SK-N-SH (cell line): ENCODE measurements at regions not wholly inside any gene's neighbourhood (a gene's known extent, or its start where the extent isn't known, plus 50 kb on each side); places are given as distances from the start of the nearest gene placed in this dataset.

Experiments
- CTCF ChIA-PET: fragments of 300-600, 350-600 bp; formaldehyde crosslinking; extraction: SDS; loops from one replicate; lab custom pipeline; 2021; lab: Yijun Ruan, JAX
- POLR2A ChIA-PET: fragments of 350-600 bp; sonication (Branson Sonifier 250); formaldehyde crosslinking; extraction: SDS; loops from one replicate; lab custom pipeline; 2020; ENCODE audit warnings: antibody characterized with exemption, inconsistent platforms; lab: Yijun Ruan, JAX
- DNase-seq: peaks from one replicate; pipeline ENCODE4 v3.0.0; 2012
- H2AFZ ChIP-seq: fragments of 200-600 bp; sonication (generic); 2 replicates; pipeline ENCODE4 v1.8.1; 2016; ENCODE audit warnings: antibody characterized with exemption, mild to moderate bottlenecking, low read depth
- H3F3A ChIP-seq: fragments of 200-600 bp; sonication (generic); replicated peaks from 2 replicates; pipeline ENCODE3; 2016; ENCODE audit warnings: antibody characterized with exemption, mild to moderate bottlenecking; ENCODE audit not compliant: insufficient read depth
- H3K27ac ChIP-seq, 2 experiments: fragments of 200-500 bp in 1 of 2; fragments of 200-600 bp in 1 of 2; sonication (Bioruptor generic) in 1 of 2; sonication (generic), shearing (Covaris generic) in 1 of 2; 2 replicates each; pipeline versions ENCODE4 v1.5.1 to v1.6.1; 2014 to 2016; ENCODE audit warnings: low read depth in 2 of 2, inconsistent platforms in 1 of 2, low read length in 1 of 2, mild to moderate bottlenecking in 1 of 2, mixed read lengths in 1 of 2
- H3K27me3 ChIP-seq: fragments of 200-600 bp; sonication (generic), shearing (Covaris generic); 2 replicates; pipeline ENCODE4 v1.6.1; 2016; ENCODE audit warnings: mixed run types; ENCODE audit not compliant: insufficient read depth
- H3K36me3 ChIP-seq, 2 experiments: fragments of 200-500 bp in 1 of 2; fragments of 200-600 bp in 1 of 2; sonication (Bioruptor generic) in 1 of 2; sonication (generic) in 1 of 2; replicated peaks in 1 of 2; 2 replicates each; pipeline versions ENCODE3 to v1.5.1; 2014 to 2016; ENCODE audit warnings: low read length in 1 of 2, mild to moderate bottlenecking in 1 of 2; ENCODE audit not compliant: insufficient read depth in 2 of 2, control insufficient read depth in 1 of 2
- H3K4me1 ChIP-seq, 2 experiments: fragments of 200-500 bp in 1 of 2; fragments of 200-600 bp in 1 of 2; sonication (Bioruptor generic) in 1 of 2; sonication (generic), shearing (Covaris generic) in 1 of 2; 2 replicates each; pipeline versions ENCODE4 v1.5.1 to v1.6.1; 2014 to 2016; ENCODE audit warnings: low read depth in 1 of 2, low read length in 1 of 2, mixed run types in 1 of 2; ENCODE audit not compliant: insufficient read depth in 2 of 2, control insufficient read depth in 1 of 2
- H3K4me2 ChIP-seq: fragments of 200-600 bp; sonication (generic), shearing (Covaris generic); 2 replicates; pipeline ENCODE4 v1.6.1; 2017; ENCODE audit warnings: mixed run types
- H3K4me3 ChIP-seq, 2 experiments: fragments of 200-500 bp in 1 of 2; fragments of 200-600 bp in 1 of 2; sonication (Bioruptor generic) in 1 of 2; sonication (generic), shearing (Covaris generic) in 1 of 2; 2 replicates each; pipeline versions ENCODE4 v1.5.1 to v1.8.1; 2014 to 2016; ENCODE audit warnings: low read depth in 2 of 2, inconsistent platforms in 1 of 2, low read length in 1 of 2, mild to moderate bottlenecking in 1 of 2, mixed read lengths in 1 of 2, moderate library complexity in 1 of 2
- H3K79me2 ChIP-seq: fragments of 200-600 bp; sonication (generic); 2 replicates; pipeline ENCODE4 v1.8.1; 2017; ENCODE audit warnings: mild to moderate bottlenecking; ENCODE audit not compliant: insufficient read depth
- H3K9ac ChIP-seq: fragments of 200-600 bp; sonication (generic); 2 replicates; pipeline ENCODE4 v1.6.1; 2017; ENCODE audit warnings: mixed run types
- H3K9me2 ChIP-seq: fragments of 200-600 bp; sonication (generic); 2 replicates; pipeline ENCODE4 v1.6.1; 2017; ENCODE audit warnings: mixed run types
- H3K9me3 ChIP-seq: fragments of 200-600 bp; sonication (generic); 2 replicates; pipeline ENCODE4 v1.6.1; 2017; ENCODE audit warnings: mixed run types, mild to moderate bottlenecking, moderate library complexity
- H4K20me1 ChIP-seq: fragments of 200-600 bp; sonication (generic); 2 replicates; pipeline ENCODE4 v1.6.1; 2017; ENCODE audit warnings: mild to moderate bottlenecking, mixed run types; ENCODE audit not compliant: insufficient read depth
- CHD2 ChIP-seq: fragments of 150-350 bp; IDR thresholded peaks from 2 replicates; pipeline ENCODE4 v1.6.1; 2018; ENCODE audit warnings: low read length; ENCODE audit not compliant: partially characterized antibody
- CTCF ChIP-seq: fragments of 200-600 bp; sonication (generic); IDR thresholded peaks from 2 replicates; pipeline ENCODE4 v1.6.1; 2017; ENCODE audit warnings: antibody characterized with exemption, mild to moderate bottlenecking, moderate library complexity
- ELF1 ChIP-seq: IDR thresholded peaks from 2 replicates; pipeline ENCODE4 v1.4.0; 2012
- EP300 ChIP-seq, 2 experiments: IDR thresholded peaks; 2 replicates each; pipeline versions ENCODE4 v1.4.0 to v1.6.1; 2012; ENCODE audit warnings: borderline replicate concordance in 1 of 2, low read depth in 1 of 2, low read length in 1 of 2
- EZH2phosphoT487 ChIP-seq: fragments of 200-600 bp; sonication (generic); IDR thresholded peaks from 2 replicates; pipeline ENCODE4 v1.6.1; 2017; ENCODE audit warnings: low read depth, mixed run types, mild to moderate bottlenecking, antibody characterized with exemption, moderate library complexity, borderline replicate concordance
- FOSL2 ChIP-seq: IDR thresholded peaks from 2 replicates; pipeline ENCODE4 v1.4.0; 2012; ENCODE audit warnings: low read depth, mild to moderate bottlenecking, moderate library complexity, borderline replicate concordance
- FOXJ3 ChIP-seq: sonication (generic); formaldehyde crosslinking; IDR thresholded peaks from 2 replicates; pipeline ENCODE4 v1.5.1; 2020; ENCODE audit warnings: mild to moderate bottlenecking, missing genetic modification reagents
- GABPA ChIP-seq: IDR thresholded peaks from 2 replicates; pipeline ENCODE4 v1.4.0; 2012; ENCODE audit warnings: low read depth, mild to moderate bottlenecking
- GATA2 ChIP-seq: sonication (generic); formaldehyde crosslinking; IDR thresholded peaks from 2 replicates; pipeline ENCODE4 v1.5.0; 2020; ENCODE audit warnings: mild to moderate bottlenecking, missing genetic modification reagents
- IRF3 ChIP-seq: fragments of 150-350 bp; IDR thresholded peaks from 2 replicates; pipeline ENCODE4 v1.6.1; 2016; ENCODE audit warnings: mild to moderate bottlenecking, low read depth, low read length
- MAX ChIP-seq: IDR thresholded peaks from 2 replicates; pipeline ENCODE4 v1.4.0; 2012; ENCODE audit warnings: low read depth
- NFIC ChIP-seq: IDR thresholded peaks from 2 replicates; pipeline ENCODE4 v1.4.0; 2012; ENCODE audit warnings: borderline replicate concordance
- NRF1 ChIP-seq: IDR thresholded peaks from 2 replicates; pipeline ENCODE4 v1.6.1; 2012; ENCODE audit warnings: low read depth, mild to moderate bottlenecking, low read length
- REST ChIP-seq: IDR thresholded peaks from 2 replicates; pipeline ENCODE4 v1.6.1; 2012; ENCODE audit warnings: mild to moderate bottlenecking, low read depth, low read length, moderate library complexity
- RFX5 ChIP-seq: IDR thresholded peaks from 2 replicates; pipeline ENCODE4 v1.6.1; 2012; ENCODE audit warnings: mild to moderate bottlenecking, improper control_type of control experiment, low read length
- RXRA ChIP-seq: IDR thresholded peaks from 2 replicates; pipeline ENCODE4 v1.4.0; 2012; ENCODE audit warnings: low read depth, mild to moderate bottlenecking, borderline replicate concordance
- SMC3 ChIP-seq: IDR thresholded peaks from 2 replicates; pipeline ENCODE4 v1.6.1; 2012; ENCODE audit warnings: low read depth, low read length, improper control_type of control experiment
- TAF1 ChIP-seq: IDR thresholded peaks from 2 replicates; pipeline ENCODE4 v1.6.1; 2012; ENCODE audit warnings: low read depth, mild to moderate bottlenecking, low read length, moderate library complexity, borderline replicate concordance
- USF1 ChIP-seq: IDR thresholded peaks from 2 replicates; pipeline ENCODE4 v1.4.0; 2012; ENCODE audit warnings: low read depth, borderline replicate concordance
- YY1 ChIP-seq: IDR thresholded peaks from 2 replicates; pipeline ENCODE4 v1.4.0; 2012; ENCODE audit warnings: low read depth, mild to moderate bottlenecking
- WGBS: methylation state at CpG from one replicate; pipeline ENCODE4 v1.1.6; 2017; ENCODE audit warnings: low lambda C conversion rate; 5-methylcytosine and 5-hydroxymethylcytosine counted together
- TF ChIP-seq, protein P1 (sequence below): IDR thresholded peaks from 2 replicates; pipeline ENCODE4; 2012

DNA sequence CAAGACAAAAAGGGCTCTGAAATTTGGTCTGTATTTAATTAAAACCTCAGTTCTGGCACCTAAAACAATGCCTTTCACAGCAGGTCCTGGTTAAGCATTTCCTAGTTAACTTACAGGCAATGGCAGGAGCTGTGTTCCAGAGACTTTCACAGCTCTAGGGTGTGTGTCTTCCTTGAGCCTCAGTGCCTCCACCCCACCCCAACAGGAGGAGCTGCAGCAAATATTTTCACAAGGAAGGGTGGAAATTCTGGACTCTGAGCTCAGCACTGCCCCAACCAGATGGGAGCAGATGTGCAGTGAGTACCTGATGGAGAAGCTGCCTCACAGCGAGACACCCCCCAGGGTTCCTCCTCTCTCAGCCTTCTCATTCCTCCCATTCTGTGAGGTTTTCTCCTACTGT is 106.3 kb upstream of the SPATA12 start:
- CTCF ChIA-PET, result interaction anchor here (0.8 to 1.6 kb wide), 3 partner anchors 9 to 63 kb away, joined by 3 to 4 read pairs (median 4); no protein-coding TSS in a partner anchor
- H3K4me2 ChIP-seq, result no peak overlapping the region
- H3K79me2 ChIP-seq, result no peaks in the 10 kb centered on the region
- no peaks in the 10 kb centered on the region for H3F3A ChIP-seq
- TF ChIP-seq MAX (no peak), NFIC (no peak), SMC3 (no peak), TAF1 (no peak), IRF3 (no peak), RXRA (no peak), USF1 (no peak), YY1 (no peak), GATA2 (no peak), ELF1 (no peak), EP300 (IDR thresholded peaks at IDR 0.05; ENCODE audit: borderline replicate concordance in 1 of 2, low read depth in 1 of 2, low read length in 1 of 2) (no peak), FOSL2 (no peak), RFX5 (no peak), NRF1 (no peak), GABPA (no peak)
- TF ChIP-seq, protein P1, sequence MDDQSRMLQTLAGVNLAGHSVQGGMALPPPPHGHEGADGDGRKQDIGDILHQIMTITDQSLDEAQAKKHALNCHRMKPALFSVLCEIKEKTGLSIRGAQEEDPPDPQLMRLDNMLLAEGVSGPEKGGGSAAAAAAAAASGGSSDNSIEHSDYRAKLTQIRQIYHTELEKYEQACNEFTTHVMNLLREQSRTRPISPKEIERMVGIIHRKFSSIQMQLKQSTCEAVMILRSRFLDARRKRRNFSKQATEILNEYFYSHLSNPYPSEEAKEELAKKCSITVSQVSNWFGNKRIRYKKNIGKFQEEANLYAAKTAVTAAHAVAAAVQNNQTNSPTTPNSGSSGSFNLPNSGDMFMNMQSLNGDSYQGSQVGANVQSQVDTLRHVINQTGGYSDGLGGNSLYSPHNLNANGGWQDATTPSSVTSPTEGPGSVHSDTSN, result no peak
- no peaks in the 10 kb centered on the region for H3K9me3 ChIP-seq
- no peak overlapping the region for H2AFZ ChIP-seq
- no peaks in the 10 kb centered on the region for H4K20me1 ChIP-seq
- H3K9me2 ChIP-seq, result no peaks in the 10 kb centered on the region
- H3K27ac ChIP-seq, result no peak overlapping the region
- no peak for DNase-seq
- POLR2A ChIA-PET, result no interaction called here
- no peak overlapping the region for H3K9ac ChIP-seq
- no peaks in the 10 kb centered on the region for H3K36me3 ChIP-seq
- WGBS, result 100% methylated on average over 1 of the region's 1 CpG
- peaks cover 0 to 9% of the 10 kb centered on the region in 2 experiments; a peak in 1 of 4 replicates for H3K4me1 ChIP-seq
- no peaks in the 10 kb centered on the region for H3K27me3 ChIP-seq
- no peak overlapping the region for H3K4me3 ChIP-seq

DNA sequence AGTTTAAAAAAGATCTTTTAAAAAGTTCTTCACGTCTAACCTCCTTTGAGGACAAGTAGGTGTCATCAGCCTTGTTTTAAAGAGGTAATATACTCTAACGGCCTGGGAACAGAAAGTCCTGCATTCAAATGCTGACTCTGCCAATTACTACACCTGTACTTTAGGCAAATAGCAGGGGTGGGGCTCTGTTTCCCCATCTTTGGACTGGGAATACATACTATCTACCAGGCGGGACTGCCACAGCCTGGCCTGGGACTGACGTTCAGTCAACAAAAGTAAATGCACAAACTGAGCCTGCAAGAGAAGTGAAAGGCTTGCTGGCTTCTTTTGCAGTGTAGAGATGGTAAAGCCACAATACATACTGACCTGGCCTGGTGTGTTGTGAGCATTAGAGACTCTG is 107.6 kb upstream of the SPATA12 start:
- H3K4me3 ChIP-seq, result no peak overlapping the region
- ChIA-PET POLR2A (interaction anchor here (0.6 kb wide), 1 partner anchor 8 kb away, joined by 3 read pairs; no protein-coding TSS in a partner anchor), CTCF (interaction anchor here (1.0 to 1.6 kb wide), 3 partner anchors 10 to 151 kb away, joined by 3 to 4 read pairs (median 3); partner anchors contain the start of gene ARHGEF3)
- H3F3A ChIP-seq, result no peaks in the 10 kb centered on the region
- no peak overlapping the region for H3K4me2 ChIP-seq
- DNase-seq, result no peak
- no peak overlapping the region for H3K27ac ChIP-seq
- H3K36me3 ChIP-seq, result no peaks in the 10 kb centered on the region
- H3K79me2 ChIP-seq, result no peaks in the 10 kb centered on the region
- no peaks in the 10 kb centered on the region for H3K9me2 ChIP-seq
- no peaks in the 10 kb centered on the region for H3K9me3 ChIP-seq
- peaks cover 0 to 9% of the 10 kb centered on the region in 2 experiments; a peak in 1 of 4 replicates for H3K4me1 ChIP-seq
- H2AFZ ChIP-seq, result no peak overlapping the region
- no peak overlapping the region for H3K9ac ChIP-seq
- no peaks in the 10 kb centered on the region for H4K20me1 ChIP-seq
- WGBS, result 79% methylated on average over 2 of the region's 4 CpGs
- H3K27me3 ChIP-seq, result no peaks in the 10 kb centered on the region
- TF ChIP-seq NFIC, result no peak
- TF ChIP-seq REST, result no peak
- TF ChIP-seq EZH2phosphoT487, result no peak
- TF ChIP-seq FOXJ3 (CRISPR knock-in tag), result no peak
- no peak for TF ChIP-seq CTCF
- TF ChIP-seq CHD2, result no peak
